ENCODE measurements at regions not wholly inside any gene's neighbourhood (a gene's known extent, or its start where the extent isn't known, plus 50 kb on each side); places are given as distances from the start of the nearest gene placed in this dataset.

- no peaks in the 10 kb centered on the region for H3K9me3 Mint-ChIP-seq
- no peak for DNase-seq
- TF ChIP-seq, protein P1, sequence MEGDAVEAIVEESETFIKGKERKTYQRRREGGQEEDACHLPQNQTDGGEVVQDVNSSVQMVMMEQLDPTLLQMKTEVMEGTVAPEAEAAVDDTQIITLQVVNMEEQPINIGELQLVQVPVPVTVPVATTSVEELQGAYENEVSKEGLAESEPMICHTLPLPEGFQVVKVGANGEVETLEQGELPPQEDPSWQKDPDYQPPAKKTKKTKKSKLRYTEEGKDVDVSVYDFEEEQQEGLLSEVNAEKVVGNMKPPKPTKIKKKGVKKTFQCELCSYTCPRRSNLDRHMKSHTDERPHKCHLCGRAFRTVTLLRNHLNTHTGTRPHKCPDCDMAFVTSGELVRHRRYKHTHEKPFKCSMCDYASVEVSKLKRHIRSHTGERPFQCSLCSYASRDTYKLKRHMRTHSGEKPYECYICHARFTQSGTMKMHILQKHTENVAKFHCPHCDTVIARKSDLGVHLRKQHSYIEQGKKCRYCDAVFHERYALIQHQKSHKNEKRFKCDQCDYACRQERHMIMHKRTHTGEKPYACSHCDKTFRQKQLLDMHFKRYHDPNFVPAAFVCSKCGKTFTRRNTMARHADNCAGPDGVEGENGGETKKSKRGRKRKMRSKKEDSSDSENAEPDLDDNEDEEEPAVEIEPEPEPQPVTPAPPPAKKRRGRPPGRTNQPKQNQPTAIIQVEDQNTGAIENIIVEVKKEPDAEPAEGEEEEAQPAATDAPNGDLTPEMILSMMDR (IDR thresholded peaks at IDR 0.05), result no peak
- H3K27me3 Mint-ChIP-seq (ENCODE audit: low read depth, poor library complexity), result peaks cover 4% of the 10 kb centered on the region
- H3K27ac Mint-ChIP-seq, result no peak overlapping the region
- no peaks in the 10 kb centered on the region for H3K36me3 Mint-ChIP-seq (ENCODE audit: low read depth)
- H3K4me3 Mint-ChIP-seq, result no peak overlapping the region
- H3K4me1 Mint-ChIP-seq, result peaks cover 17% of the 10 kb centered on the region
Observed at GRCh38 chr14:86712727-86713126, 1182.8 kb downstream of the FLRT2 start.

GRCh38 chr14:86712176-86712575 is 1182.2 kb downstream of the FLRT2 start:
- Mint-ChIP-seq H3K4me1 (peaks cover 17% of the 10 kb centered on the region), H3K27ac (no peak overlapping the region), H3K9me3 (no peaks in the 10 kb centered on the region), H3K36me3 (ENCODE audit: low read depth) (no peaks in the 10 kb centered on the region), H3K27me3 (ENCODE audit: low read depth, poor library complexity) (peaks cover 4% of the 10 kb centered on the region), H3K4me3 (no peak overlapping the region)
- TF ChIP-seq, protein P1 (IDR thresholded peaks at IDR 0.05), result no peak
- DNase-seq, result no peak

- DNase-seq, result no peak
- Mint-ChIP-seq H3K36me3 (ENCODE audit: low read depth) (no peaks in the 10 kb centered on the region), H3K4me1 (peaks cover 17% of the 10 kb centered on the region), H3K9me3 (peaks cover 11% of the 10 kb centered on the region), H3K27me3 (ENCODE audit: low read depth, poor library complexity) (peaks cover 4% of the 10 kb centered on the region), H3K27ac (no peak overlapping the region), H3K4me3 (no peak overlapping the region)
- TF ChIP-seq, protein P1 (IDR thresholded peaks at IDR 0.05), result no peak
Observed at GRCh38 chr14:86708846-86709339, 1178.9 kb downstream of the FLRT2 start.

DNA sequence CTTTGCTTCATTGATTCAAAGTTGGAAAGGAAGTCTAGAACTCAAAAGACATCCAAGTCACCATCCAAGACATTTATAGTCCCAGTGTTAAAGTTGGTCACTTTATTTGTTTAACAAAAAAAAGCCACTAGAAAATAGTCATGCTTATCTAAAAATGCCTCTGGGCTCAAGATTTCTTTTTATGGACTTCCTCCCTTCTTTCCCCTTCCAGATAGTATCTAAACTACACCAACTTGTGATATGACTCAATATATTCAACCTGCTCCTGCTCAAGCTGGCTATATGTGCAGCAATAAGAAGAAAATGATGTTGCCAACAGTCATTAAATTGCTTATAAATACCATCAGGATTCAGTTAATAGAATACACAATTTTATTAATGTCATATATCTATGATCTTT is 1177.1 kb downstream of the FLRT2 start:
- Mint-ChIP-seq H3K27me3 (ENCODE audit: low read depth, poor library complexity) (peaks cover 4% of the 10 kb centered on the region), H3K4me3 (no peak overlapping the region), H3K27ac (no peak overlapping the region), H3K36me3 (ENCODE audit: low read depth) (no peaks in the 10 kb centered on the region), H3K9me3 (peaks cover 11% of the 10 kb centered on the region), H3K4me1 (peaks cover 9% of the 10 kb centered on the region)
- TF ChIP-seq, protein P1 (IDR thresholded peaks at IDR 0.05), result no peak
- no peak for DNase-seq

DNA sequence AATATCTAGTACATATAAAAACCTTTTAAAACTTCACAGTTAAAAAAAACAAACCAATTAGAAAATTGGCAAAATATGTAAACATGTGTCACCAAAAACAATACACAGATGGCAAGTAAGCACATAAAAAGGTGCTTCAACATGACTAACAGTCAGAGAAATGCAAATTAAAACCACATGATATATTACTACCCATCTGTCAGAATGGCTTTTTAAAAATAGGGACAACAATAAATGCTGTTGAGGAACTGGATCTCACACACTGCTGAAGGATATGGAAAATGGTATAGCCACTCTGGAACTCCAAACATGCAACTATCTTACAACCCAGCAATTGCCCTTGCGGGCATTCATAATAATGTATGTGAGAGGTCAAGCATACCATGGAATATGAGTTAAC is 1153.6 kb downstream of the FLRT2 start:
- Mint-ChIP-seq H3K4me3 (no peak overlapping the region), H3K27me3 (ENCODE audit: low read depth, poor library complexity) (no peaks in the 10 kb centered on the region), H3K36me3 (ENCODE audit: low read depth) (no peaks in the 10 kb centered on the region), H3K4me1 (no peaks in the 10 kb centered on the region), H3K27ac (no peak overlapping the region), H3K9me3 (no peaks in the 10 kb centered on the region)
- TF ChIP-seq, protein P1 (IDR thresholded peaks at IDR 0.05), result no peak
- no peak for DNase-seq

- no peaks in the 10 kb centered on the region for H3K27me3 Mint-ChIP-seq (ENCODE audit: low read depth, poor library complexity)
- H3K27ac Mint-ChIP-seq, result no peak overlapping the region
- TF ChIP-seq, protein P1 (IDR thresholded peaks at IDR 0.05), result no peak
- no peak overlapping the region for H3K4me3 Mint-ChIP-seq
- H3K9me3 Mint-ChIP-seq, result no peaks in the 10 kb centered on the region
- DNase-seq, result no peak
- H3K4me1 Mint-ChIP-seq, result peaks cover 21% of the 10 kb centered on the region
- H3K36me3 Mint-ChIP-seq (ENCODE audit: low read depth), result no peaks in the 10 kb centered on the region
Observed at GRCh38 chr14:86675059-86675458, 1145.1 kb downstream of the FLRT2 start.

Data from nephron progenitor cell (in vitro differentiated cells).